ENCODE measurements at regions not wholly inside any gene's neighbourhood (a gene's known extent, or its start where the extent isn't known, plus 50 kb on each side); places are given as distances from the start of the nearest gene placed in this dataset.
"Not testable (repeated sequence)": the region's sequence is repeated elsewhere in the genome, so short reads cannot be mapped to it uniquely, and the experiment has no call there.

- TF ChIP-seq POLR2AphosphoS5, POLR2A, CTCF (IDR thresholded peaks at IDR 0.05): not testable (repeated sequence)
Observed at GRCh38 chr6:134632982-134633940, 315.3 kb upstream of the SGK1 start.

Measured in transverse colon (tissue), 4 donors.